ENCODE measurements at regions not wholly inside any gene's neighbourhood (a gene's known extent, or its start where the extent isn't known, plus 50 kb on each side); places are given as distances from the start of the nearest gene placed in this dataset.

GRCh38 chr6:147621263-147621662 lies 112.8 kb downstream of the SAMD5 start:
- no peak for DNase-seq (ENCODE audit: extremely low read depth in 1 of 2, low read depth in 1 of 2)

DNA sequence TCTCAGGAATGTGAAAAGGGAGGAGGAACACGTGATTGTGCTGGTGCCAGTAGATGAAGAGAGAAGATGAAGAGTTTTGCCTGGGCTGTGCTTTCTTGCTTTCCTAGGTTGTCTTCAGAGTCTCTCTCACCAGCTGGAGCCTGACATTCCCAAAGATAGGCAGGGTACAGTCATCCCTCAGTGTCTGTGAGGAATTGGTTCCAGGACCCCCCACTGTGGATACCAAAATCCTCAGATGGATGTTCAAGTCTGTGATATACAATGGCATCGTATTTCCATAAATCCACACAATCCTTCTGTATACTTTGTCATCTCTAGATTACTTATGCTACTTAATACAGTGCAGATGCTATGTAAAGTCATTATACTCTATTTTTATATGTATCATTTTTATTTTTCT lies 113.5 kb downstream of the SAMD5 start:
- DNase-seq (ENCODE audit: extremely low read depth in 1 of 2, low read depth in 1 of 2) = no peak

- no peak for DNase-seq (ENCODE audit: extremely low read depth in 1 of 2, low read depth in 1 of 2)
These were observed 116.5 kb downstream of the SAMD5 start for GRCh38 chr6:147624946-147625515.

- DNase-seq (ENCODE audit: extremely low read depth in 1 of 2, low read depth in 1 of 2) = no peak
These were observed 117.5 kb downstream of the SAMD5 start for GRCh38 chr6:147625946-147626345.

DNA sequence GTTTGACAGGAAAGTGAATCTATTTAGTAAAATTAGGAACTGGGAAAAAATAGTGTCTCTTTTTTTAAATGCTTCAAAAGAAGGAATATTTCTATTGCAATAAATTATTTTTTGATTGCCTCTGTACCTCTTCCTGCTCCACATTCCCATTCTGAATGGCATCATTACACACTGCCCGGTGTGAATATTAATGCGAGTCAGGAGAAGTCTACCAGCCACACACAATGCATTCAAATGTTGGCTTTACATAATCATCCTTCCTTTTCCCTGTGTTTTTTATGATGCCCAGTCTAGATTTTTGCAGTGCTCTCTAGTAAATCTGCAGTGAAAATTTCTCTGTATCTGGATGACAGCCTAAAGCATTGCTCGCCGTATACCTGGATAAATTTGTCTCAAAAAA lies 118.9 kb downstream of the SAMD5 start:
- DNase-seq (ENCODE audit: extremely low read depth in 1 of 2, low read depth in 1 of 2) = no peak

DNA sequence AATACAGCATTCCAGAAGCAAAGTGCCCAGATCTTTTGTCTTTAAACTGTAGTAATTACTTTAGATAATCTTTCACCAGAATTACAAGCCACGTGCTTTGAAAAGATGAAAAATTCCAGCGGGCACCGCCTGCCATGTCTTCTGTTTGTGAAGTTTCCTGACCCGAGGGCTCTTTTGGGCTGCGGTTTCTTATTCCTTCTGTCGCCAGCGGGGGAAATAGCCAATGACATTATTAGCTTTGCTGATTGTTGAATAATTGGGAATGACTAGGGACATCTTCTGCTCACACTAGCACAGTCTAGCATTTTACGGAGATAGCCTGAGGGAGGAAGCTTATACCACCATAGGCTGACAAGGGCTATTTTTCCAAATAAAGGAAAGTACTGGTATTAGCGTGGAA lies 124.7 kb downstream of the SAMD5 start:
- no peak for DNase-seq (ENCODE audit: extremely low read depth in 1 of 2, low read depth in 1 of 2)

- DNase-seq (ENCODE audit: extremely low read depth in 1 of 2, low read depth in 1 of 2) = no peak
These were observed 129.2 kb downstream of the SAMD5 start for GRCh38 chr6:147637620-147638195.

DNA sequence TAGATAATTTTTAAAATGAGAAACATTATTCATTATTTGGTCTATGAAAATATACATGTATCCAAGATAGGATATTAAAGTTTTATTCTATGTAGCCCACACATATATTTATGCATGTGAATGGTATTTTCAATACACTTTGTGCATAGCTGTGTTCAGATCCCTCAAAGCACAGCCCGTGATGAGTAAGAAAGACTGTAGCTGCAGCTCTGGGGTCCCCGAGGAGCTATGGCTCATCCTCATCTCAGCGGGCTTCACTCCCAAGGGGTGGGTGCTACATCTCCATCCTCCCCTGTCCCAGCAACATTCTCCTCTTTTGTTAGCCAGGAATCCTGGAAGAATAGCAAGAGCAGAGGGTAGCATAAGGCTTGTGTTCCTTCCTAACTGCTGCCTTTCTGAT lies 130.8 kb downstream of the SAMD5 start:
- DNase-seq (ENCODE audit: extremely low read depth in 1 of 2, low read depth in 1 of 2) = no peak

DNA sequence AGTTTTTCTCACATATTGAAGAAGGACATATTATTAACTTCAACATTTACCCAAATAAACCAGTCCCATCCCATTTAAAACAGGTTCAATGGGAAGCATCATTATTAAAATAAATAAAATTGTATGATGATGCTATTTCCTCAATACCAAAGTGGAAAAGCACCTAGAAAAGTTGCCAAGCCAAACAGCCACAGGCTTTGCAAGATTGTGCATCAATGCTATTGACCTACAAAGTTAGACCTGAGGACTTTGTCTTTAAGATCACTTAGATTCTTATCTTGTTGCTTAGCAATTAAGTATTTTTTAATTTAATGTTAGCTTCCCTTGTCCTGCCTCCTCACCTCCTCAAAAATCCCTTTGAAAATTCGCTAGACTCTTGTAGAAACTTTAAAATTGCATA lies 132.1 kb downstream of the SAMD5 start:
- no peak for DNase-seq (ENCODE audit: extremely low read depth in 1 of 2, low read depth in 1 of 2)

DNA sequence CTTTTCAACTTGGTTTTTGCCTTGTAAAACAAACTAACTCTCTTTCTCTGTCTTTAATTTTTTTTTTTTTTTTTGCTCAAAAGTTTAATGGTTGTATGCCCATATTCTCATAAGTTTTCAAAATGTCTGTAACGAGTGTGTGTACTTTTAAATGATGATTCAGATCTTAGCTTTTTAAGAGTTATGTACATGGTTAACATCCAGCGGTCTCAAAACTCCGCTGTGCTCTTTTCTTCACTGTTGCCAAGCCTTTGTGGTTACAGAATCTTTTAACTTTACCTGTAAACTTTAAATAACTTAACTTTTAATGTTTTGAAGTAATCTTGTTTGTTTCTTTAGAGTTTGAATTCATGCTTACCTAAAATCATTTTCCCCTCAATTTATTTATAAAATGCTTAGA lies 133.0 kb downstream of the SAMD5 start:
- DNase-seq (ENCODE audit: extremely low read depth in 1 of 2, low read depth in 1 of 2) = no peak

- DNase-seq (ENCODE audit: extremely low read depth in 1 of 2, low read depth in 1 of 2) = no peak
These were observed 134.0 kb downstream of the SAMD5 start for GRCh38 chr6:147642458-147642857.

- no peak for DNase-seq (ENCODE audit: extremely low read depth in 1 of 2, low read depth in 1 of 2)
These were observed 135.1 kb downstream of the SAMD5 start for GRCh38 chr6:147643341-147644200.

- DNase-seq (ENCODE audit: extremely low read depth in 1 of 2, low read depth in 1 of 2) = no peak
These were observed 140.4 kb downstream of the SAMD5 start for GRCh38 chr6:147648916-147649315.

DNA sequence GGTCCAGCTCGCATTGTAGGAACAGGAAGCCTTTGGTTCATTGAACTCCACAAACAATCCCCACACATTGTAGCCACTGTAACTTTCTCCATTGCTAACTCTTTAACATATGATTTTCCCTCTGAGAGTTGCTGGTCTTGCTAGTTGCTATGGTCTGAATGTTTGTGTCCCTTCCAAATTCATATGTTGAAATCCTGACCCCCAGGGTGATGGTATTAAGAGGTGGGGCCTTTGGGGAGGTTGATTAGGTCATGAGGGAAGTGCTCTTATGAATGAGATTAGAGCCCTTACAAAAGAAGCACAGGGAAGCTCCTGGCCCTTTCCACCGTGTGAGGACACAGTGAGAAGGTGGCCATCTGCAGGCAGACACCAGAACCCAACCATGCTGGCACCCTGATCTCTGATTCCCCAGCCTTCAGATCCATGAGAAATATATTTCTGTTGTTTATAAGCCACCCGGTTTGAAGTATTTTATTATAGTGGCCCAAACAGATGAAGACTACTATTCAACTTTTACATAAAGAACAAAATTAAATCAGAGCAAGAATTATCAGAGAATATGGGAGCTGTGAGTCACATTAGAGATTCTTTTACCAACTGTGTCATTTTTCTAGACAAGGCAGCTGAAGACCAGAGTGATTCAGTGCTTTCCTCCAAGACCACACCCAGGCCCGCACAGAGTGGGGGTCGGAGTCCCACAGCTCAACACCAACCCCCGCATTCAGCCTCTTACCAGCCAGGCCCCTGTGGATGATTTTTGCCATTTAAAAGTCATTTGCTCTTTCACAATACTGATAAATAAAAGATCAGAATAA lies 143.0 kb downstream of the SAMD5 start:
- no peak for DNase-seq (ENCODE audit: extremely low read depth in 1 of 2, low read depth in 1 of 2)

DNA sequence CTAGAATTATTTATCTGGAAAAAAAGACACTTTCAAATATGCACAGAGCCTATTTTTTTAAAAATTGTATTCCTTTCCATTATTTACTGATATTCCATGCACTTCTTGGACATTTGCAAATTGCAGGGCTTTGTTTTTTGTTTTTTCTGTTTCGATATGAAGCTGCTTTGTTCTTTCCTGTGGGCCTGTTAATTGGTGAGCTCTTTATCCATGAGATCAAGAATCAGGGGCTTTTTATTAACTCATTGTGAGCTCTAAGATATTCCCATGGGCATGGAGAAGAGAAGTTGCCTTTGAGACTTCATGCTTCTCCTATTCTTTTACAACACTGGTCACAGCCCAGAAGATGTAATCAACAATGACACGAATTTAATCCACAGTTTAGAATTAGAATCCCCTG lies 145.1 kb downstream of the SAMD5 start:
- DNase-seq (ENCODE audit: extremely low read depth in 1 of 2, low read depth in 1 of 2) = no peak

GRCh38 chr6:147654103-147654845 lies 145.8 kb downstream of the SAMD5 start:
- no peak for DNase-seq (ENCODE audit: extremely low read depth in 1 of 2, low read depth in 1 of 2)

- no peak for DNase-seq (ENCODE audit: extremely low read depth in 1 of 2, low read depth in 1 of 2)
These were observed 152.1 kb downstream of the SAMD5 start for GRCh38 chr6:147660334-147661311.

GRCh38 chr6:147662646-147663045 lies 154.2 kb downstream of the SAMD5 start:
- no peak for DNase-seq (ENCODE audit: extremely low read depth in 1 of 2, low read depth in 1 of 2)

- DNase-seq (ENCODE audit: extremely low read depth in 1 of 2, low read depth in 1 of 2) = no peak
These were observed 155.6 kb downstream of the SAMD5 start for GRCh38 chr6:147664092-147664491.

DNA sequence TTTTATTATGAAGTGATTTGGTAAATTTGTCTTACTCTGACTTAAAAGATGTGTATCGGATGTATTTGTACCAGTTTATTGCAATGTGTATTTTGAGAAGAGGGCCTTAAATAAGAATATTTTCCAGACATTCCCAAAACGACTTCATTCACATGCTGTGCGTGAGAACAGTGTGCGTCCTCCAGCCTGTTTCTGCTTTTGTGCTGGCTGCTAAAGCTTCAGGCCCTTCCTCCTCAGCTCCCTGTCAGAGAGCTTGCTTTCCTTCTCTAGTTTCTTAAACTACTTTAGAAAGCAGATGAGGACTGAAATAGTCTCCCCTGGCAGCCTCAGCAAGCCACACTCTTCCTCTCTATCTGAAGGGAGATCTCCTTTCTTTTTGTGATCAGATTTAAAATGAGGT lies 157.8 kb downstream of the SAMD5 start:
- DNase-seq (ENCODE audit: extremely low read depth in 1 of 2, low read depth in 1 of 2) = no peak
